MM.1S (cell line): ENCODE measurements at regions not wholly inside any gene's neighbourhood (a gene's known extent, or its start where the extent isn't known, plus 50 kb on each side); places are given as distances from the start of the nearest gene placed in this dataset.

ENCODE experiments used
- DNase-seq: peaks from one replicate; pipeline ENCODE4 v3.0.0-alpha.2; 2015
- H2AFZ ChIP-seq: fragments of 300-600 bp; sonication (generic); 2 replicates; pipeline ENCODE4 v1.6.0; 2016; ENCODE audit warnings: antibody characterized with exemption, low read length
- H3F3A ChIP-seq: fragments of 300-600 bp; sonication (generic); 2 replicates; pipeline ENCODE4 v1.6.1; 2016; ENCODE audit warnings: mild to moderate bottlenecking, antibody characterized with exemption, low read length, moderate library complexity, mixed read lengths; ENCODE audit not compliant: insufficient read depth
- H3K27ac ChIP-seq: fragments of 300-600 bp; sonication (generic); 2 replicates; pipeline ENCODE4 v1.5.1; 2016; ENCODE audit warnings: mild to moderate bottlenecking, low read length
- H3K27me3 ChIP-seq: fragments of 300-600 bp; sonication (generic); replicated peaks from 2 replicates; pipeline ENCODE4 v1.6.0; 2016; ENCODE audit warnings: low read length; ENCODE audit not compliant: insufficient read depth
- H3K36me3 ChIP-seq: fragments of 300-600 bp; sonication (generic); replicated peaks from 2 replicates; pipeline ENCODE4 v1.6.1; 2016; ENCODE audit warnings: mild to moderate bottlenecking, low read length, mixed read lengths; ENCODE audit not compliant: insufficient read depth
- H3K4me1 ChIP-seq: fragments of 300-600 bp; sonication (generic); 2 replicates; pipeline ENCODE4 v1.6.1; 2016; ENCODE audit warnings: low read length, mixed read lengths
- H3K4me2 ChIP-seq: fragments of 300-600 bp; sonication (generic); 2 replicates; pipeline ENCODE4 v1.6.0; 2016; ENCODE audit warnings: low read depth, low read length
- H3K4me3 ChIP-seq: fragments of 300-600 bp; sonication (generic); 2 replicates; pipeline ENCODE4 v1.5.1; 2016; ENCODE audit warnings: low read length, mixed read lengths
- H3K79me2 ChIP-seq: fragments of 300-600 bp; sonication (generic); 2 replicates; pipeline ENCODE4 v1.6.1; 2016; ENCODE audit warnings: mixed run types, low read length, mixed read lengths
- H3K9ac ChIP-seq: fragments of 300-600 bp; sonication (generic); 2 replicates; pipeline ENCODE4 v1.6.1; 2016; ENCODE audit warnings: low read length, mixed read lengths
- H3K9me2 ChIP-seq: fragments of 300-600 bp; sonication (generic); replicated peaks from 2 replicates; pipeline ENCODE4 v1.6.1; 2016; ENCODE audit warnings: mild to moderate bottlenecking, low read length, mixed read lengths; ENCODE audit not compliant: insufficient read depth
- H3K9me3 ChIP-seq: fragments of 300-600 bp; sonication (generic); replicated peaks from 2 replicates; pipeline ENCODE4 v1.6.1; 2016; ENCODE audit warnings: mild to moderate bottlenecking, low read length, mixed read lengths; ENCODE audit not compliant: insufficient read depth
- H4K20me1 ChIP-seq: fragments of 300-600 bp; sonication (generic); 2 replicates; pipeline ENCODE4 v1.6.1; 2016; ENCODE audit warnings: mild to moderate bottlenecking, low read length, moderate library complexity, mixed read lengths; ENCODE audit not compliant: insufficient read depth
- EZH2 ChIP-seq: fragments of 300-600 bp; sonication (generic); optimal IDR thresholded peaks from 2 replicates; pipeline ENCODE3; 2017; ENCODE audit warnings: low read depth, mild to moderate bottlenecking, antibody characterized with exemption, low read length, mixed read lengths
- EZH2phosphoT487 ChIP-seq: fragments of 300-600 bp; sonication (generic); IDR thresholded peaks from 2 replicates; pipeline ENCODE4 v1.6.1; 2018; ENCODE audit warnings: antibody characterized with exemption, low read length
- TF ChIP-seq, protein P1 (sequence below): fragments of 300-600 bp; sonication (generic); IDR thresholded peaks from 2 replicates; pipeline ENCODE4 v1.5.1; 2016; ENCODE audit warnings: antibody characterized with exemption, low read length, mixed read lengths

DNA sequence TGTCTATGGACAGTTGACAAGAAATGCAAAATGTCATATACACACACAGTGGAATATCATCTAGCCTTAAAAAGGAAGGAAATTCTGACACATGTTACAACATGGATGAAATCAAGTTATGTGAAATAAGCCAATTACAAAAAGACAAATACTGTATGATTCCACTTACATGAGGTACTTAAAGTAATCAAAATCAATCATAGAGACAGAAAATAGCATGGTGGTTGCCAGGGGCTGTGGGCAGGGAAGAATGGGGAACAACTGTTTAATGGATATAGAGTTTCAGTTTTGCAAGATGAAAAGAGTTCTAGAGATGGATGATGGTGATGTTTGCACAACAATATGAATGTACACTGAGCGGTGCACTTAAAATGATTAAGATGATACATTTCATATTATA lies 613.8 kb upstream of the ZNF385D start:
- H3K9ac ChIP-seq, result no peak overlapping the region
- DNase-seq, result no peak
- H3K79me2 ChIP-seq, result no peaks in the 10 kb centered on the region
- no peaks in the 10 kb centered on the region for H3F3A ChIP-seq
- no peak overlapping the region for H2AFZ ChIP-seq
- H3K9me3 ChIP-seq, result no peaks in the 10 kb centered on the region
- H3K27ac ChIP-seq, result no peak overlapping the region
- no peak overlapping the region for H3K4me3 ChIP-seq
- H3K27me3 ChIP-seq, result no peaks in the 10 kb centered on the region
- H3K4me1 ChIP-seq, result no peaks in the 10 kb centered on the region
- no peaks in the 10 kb centered on the region for H3K36me3 ChIP-seq
- no peaks in the 10 kb centered on the region for H4K20me1 ChIP-seq
- TF ChIP-seq, protein P1, sequence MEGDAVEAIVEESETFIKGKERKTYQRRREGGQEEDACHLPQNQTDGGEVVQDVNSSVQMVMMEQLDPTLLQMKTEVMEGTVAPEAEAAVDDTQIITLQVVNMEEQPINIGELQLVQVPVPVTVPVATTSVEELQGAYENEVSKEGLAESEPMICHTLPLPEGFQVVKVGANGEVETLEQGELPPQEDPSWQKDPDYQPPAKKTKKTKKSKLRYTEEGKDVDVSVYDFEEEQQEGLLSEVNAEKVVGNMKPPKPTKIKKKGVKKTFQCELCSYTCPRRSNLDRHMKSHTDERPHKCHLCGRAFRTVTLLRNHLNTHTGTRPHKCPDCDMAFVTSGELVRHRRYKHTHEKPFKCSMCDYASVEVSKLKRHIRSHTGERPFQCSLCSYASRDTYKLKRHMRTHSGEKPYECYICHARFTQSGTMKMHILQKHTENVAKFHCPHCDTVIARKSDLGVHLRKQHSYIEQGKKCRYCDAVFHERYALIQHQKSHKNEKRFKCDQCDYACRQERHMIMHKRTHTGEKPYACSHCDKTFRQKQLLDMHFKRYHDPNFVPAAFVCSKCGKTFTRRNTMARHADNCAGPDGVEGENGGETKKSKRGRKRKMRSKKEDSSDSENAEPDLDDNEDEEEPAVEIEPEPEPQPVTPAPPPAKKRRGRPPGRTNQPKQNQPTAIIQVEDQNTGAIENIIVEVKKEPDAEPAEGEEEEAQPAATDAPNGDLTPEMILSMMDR, result no peak
- TF ChIP-seq EZH2phosphoT487 (no peak), EZH2 (no peak)
- H3K9me2 ChIP-seq, result no peaks in the 10 kb centered on the region
- H3K4me2 ChIP-seq, result no peak overlapping the region

GRCh38 chr3:22366781-22367180 lies 615.8 kb upstream of the ZNF385D start:
- Histone ChIP-seq H3K4me3 (no peak overlapping the region), H2AFZ (no peak overlapping the region), H3K9me3 (no peaks in the 10 kb centered on the region), H3K27me3 (no peaks in the 10 kb centered on the region), H4K20me1 (no peaks in the 10 kb centered on the region), H3K9ac (no peak overlapping the region), H3K4me1 (no peaks in the 10 kb centered on the region), H3F3A (no peaks in the 10 kb centered on the region), H3K36me3 (no peaks in the 10 kb centered on the region), H3K4me2 (no peak overlapping the region), H3K27ac (no peak overlapping the region), H3K9me2 (no peaks in the 10 kb centered on the region), H3K79me2 (no peaks in the 10 kb centered on the region)
- TF ChIP-seq, protein P1, result no peak
- TF ChIP-seq EZH2phosphoT487 (no peak), EZH2 (no peak)
- no peak for DNase-seq

DNA sequence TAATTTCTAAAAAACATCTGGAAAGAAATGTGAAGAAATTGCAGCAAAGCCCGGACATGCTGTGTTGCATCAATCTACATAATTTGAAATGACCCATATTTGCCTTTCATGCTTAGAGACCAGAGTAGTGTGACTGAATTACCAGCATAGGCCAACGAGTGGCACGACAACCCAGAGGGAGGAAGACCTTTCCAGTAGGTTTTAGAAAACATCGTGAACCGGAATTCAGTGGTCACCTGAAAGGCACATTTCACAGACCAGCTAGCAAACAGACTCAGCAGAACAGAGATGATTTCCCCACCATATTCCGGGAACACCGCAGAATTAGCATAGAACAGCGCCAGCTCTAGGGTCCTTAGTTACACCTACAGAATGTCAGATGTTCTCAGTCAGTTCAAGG lies 620.0 kb upstream of the ZNF385D start:
- H3K4me2 ChIP-seq, result no peak overlapping the region
- H3K27ac ChIP-seq, result no peak overlapping the region
- no peak for TF ChIP-seq EZH2
- TF ChIP-seq, protein P1, result no peak
- no peak for TF ChIP-seq EZH2phosphoT487
- H3K36me3 ChIP-seq, result no peaks in the 10 kb centered on the region
- no peak overlapping the region for H2AFZ ChIP-seq
- H3K4me1 ChIP-seq, result no peaks in the 10 kb centered on the region
- H3F3A ChIP-seq, result no peaks in the 10 kb centered on the region
- no peak overlapping the region for H3K9ac ChIP-seq
- H3K9me3 ChIP-seq, result no peaks in the 10 kb centered on the region
- H4K20me1 ChIP-seq, result no peaks in the 10 kb centered on the region
- DNase-seq, result no peak
- no peak overlapping the region for H3K4me3 ChIP-seq
- H3K79me2 ChIP-seq, result no peaks in the 10 kb centered on the region
- H3K27me3 ChIP-seq, result no peaks in the 10 kb centered on the region
- no peaks in the 10 kb centered on the region for H3K9me2 ChIP-seq
